OCI-LY7 (cell line): ENCODE measurements at regions not wholly inside any gene's neighbourhood (a gene's known extent, or its start where the extent isn't known, plus 50 kb on each side); places are given as distances from the start of the nearest gene placed in this dataset.

ENCODE experiments used
- BruUV-seq: library from RNA; stranded (reverse); fragments of 400-500 nt; replicated peaks from 2 replicates; lab custom pipeline; 2021; lab: Mats Ljungman, UMichigan
- CTCF ChIA-PET: fragments of 300-600 bp; sonication (Branson Sonifier 250); formaldehyde crosslinking; loops from one replicate; lab custom pipeline; 2022; ENCODE audit warnings: antibody characterized with exemption; ENCODE audit not compliant: unreplicated experiment; lab: Charles Lee
- POLR2A ChIA-PET: fragments of 300-600 bp; sonication (Branson Sonifier 250); formaldehyde crosslinking; loops from one replicate; lab custom pipeline; 2022; ENCODE audit warnings: antibody characterized with exemption; lab: Charles Lee
- DNase-seq: peaks from one replicate; pipeline ENCODE4 v3.0.0-alpha.2; 2015; ENCODE audit warnings: low spot score
- H2AFZ ChIP-seq: fragments of 200-600 bp; sonication (generic), shearing (Covaris generic); 2 replicates; pipeline ENCODE4 v1.6.1; 2014; ENCODE audit warnings: mild to moderate bottlenecking, antibody characterized with exemption, low read length, moderate library complexity
- H3K27ac ChIP-seq: fragments of 200-600 bp; sonication (generic); 2 replicates; pipeline ENCODE4 v1.5.1; 2014; ENCODE audit warnings: mixed run types, low read depth, mild to moderate bottlenecking, moderate library complexity, low read length, inconsistent platforms; ENCODE audit not compliant: poor library complexity, severe bottlenecking
- H3K36me3 ChIP-seq: fragments of 200-600 bp; sonication (generic); 2 replicates; pipeline ENCODE4 v1.6.1; 2014; ENCODE audit warnings: mild to moderate bottlenecking, antibody characterized with exemption, low read length, moderate library complexity, mixed read lengths; ENCODE audit not compliant: insufficient read depth
- H3K4me1 ChIP-seq: fragments of 200-600 bp; sonication (generic); 2 replicates; pipeline ENCODE4 v1.5.1; 2014; ENCODE audit warnings: mild to moderate bottlenecking, low read length; ENCODE audit not compliant: insufficient read depth, poor library complexity, severe bottlenecking
- H3K4me2 ChIP-seq: fragments of 200-600 bp; sonication (generic); 2 replicates; pipeline ENCODE4 v1.6.1; 2014; ENCODE audit warnings: mild to moderate bottlenecking, low read length
- H3K4me3 ChIP-seq: fragments of 200-600 bp; sonication (generic); 2 replicates; pipeline ENCODE4 v1.5.1; 2014; ENCODE audit warnings: mild to moderate bottlenecking, low read depth, low read length; ENCODE audit not compliant: poor library complexity, severe bottlenecking
- H3K79me2 ChIP-seq: fragments of 200-600 bp; sonication (generic); 2 replicates; pipeline ENCODE4 v1.6.1; 2016; ENCODE audit warnings: low read depth, mild to moderate bottlenecking, low read length, moderate library complexity, mixed read lengths; ENCODE audit not compliant: insufficient read depth
- H3K9me2 ChIP-seq: fragments of 200-600 bp; sonication (generic); 2 replicates; pipeline ENCODE4 v1.6.1; 2016; ENCODE audit warnings: mild to moderate bottlenecking, low read length, mixed read lengths; ENCODE audit not compliant: insufficient read depth
- H3K9me3 ChIP-seq: fragments of 200-600 bp; sonication (generic); 2 replicates; pipeline ENCODE4 v1.6.1; 2014; ENCODE audit warnings: mild to moderate bottlenecking, mixed run types, low read length, mixed read lengths
- H4K20me1 ChIP-seq: fragments of 200-600 bp; sonication (generic); 2 replicates; pipeline ENCODE4 v1.6.1; 2014; ENCODE audit warnings: mild to moderate bottlenecking, antibody characterized with exemption, low read length, moderate library complexity, mixed read lengths; ENCODE audit not compliant: insufficient read depth
- CTCF ChIP-seq: fragments of 200-600 bp; sonication (generic); conservative IDR thresholded peaks from 2 replicates; pipeline ENCODE4 v1.5.1; 2014; ENCODE audit warnings: mild to moderate bottlenecking, antibody characterized with exemption, low read length, moderate library complexity, mixed read lengths
- EZH2phosphoT487 ChIP-seq: fragments of 200-600 bp; sonication (generic); IDR thresholded peaks from 2 replicates; pipeline ENCODE4 v1.6.1; 2018; ENCODE audit warnings: low read depth, borderline replicate concordance, mild to moderate bottlenecking, mixed run types, antibody characterized with exemption, low read length, moderate library complexity, mixed read lengths
- intact Hi-C: fragments of 100-400 bp; cut with micrococcal nuclease; formaldehyde crosslinking; loops from one replicate; pipeline ENCODE4 v1.10.0; 2022; ENCODE audit not compliant: unreplicated experiment

DNA sequence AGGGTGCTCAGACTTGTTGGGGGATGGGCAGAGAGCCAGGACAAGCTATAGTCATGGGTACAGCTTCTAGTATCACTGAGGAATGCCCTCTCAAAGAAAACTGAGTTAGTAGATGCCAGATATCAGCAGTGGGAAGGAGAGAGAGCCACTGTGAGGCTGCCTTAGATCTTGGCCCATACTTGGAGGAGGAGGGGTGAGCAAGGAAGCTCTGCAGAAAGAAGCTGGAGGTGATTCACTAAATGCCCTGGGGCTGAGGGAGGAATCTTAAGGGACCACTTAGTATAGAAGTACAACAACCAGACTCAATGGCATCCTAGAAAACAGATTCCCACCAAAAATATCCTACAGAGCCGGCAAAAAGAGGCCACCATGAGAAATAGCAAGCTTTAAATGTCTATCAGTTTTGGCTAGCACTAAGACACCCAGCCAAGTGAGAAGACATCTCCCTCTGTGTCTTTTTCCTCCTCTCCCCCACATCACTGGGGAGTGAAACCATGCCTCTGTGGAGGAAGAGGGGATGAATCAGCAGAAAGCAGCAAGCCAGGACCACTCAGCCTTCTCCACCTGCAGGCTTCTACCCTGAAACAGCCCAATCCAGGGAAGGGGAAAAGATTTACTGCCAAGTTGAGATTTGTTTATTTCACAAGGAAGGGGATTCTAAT lies 282.5 kb upstream of the STT3B start:
- Histone ChIP-seq H3K79me2 (no peaks in the 10 kb centered on the region), H2AFZ (peak overlapping the region; percentile 59), H4K20me1 (no peaks in the 10 kb centered on the region), H3K9me3 (no peaks in the 10 kb centered on the region), H3K4me3 (no peak overlapping the region), H3K4me1 (peaks cover 6% of the 10 kb centered on the region), H3K27ac (no peak overlapping the region), H3K4me2 (no peak overlapping the region), H3K9me2 (no peaks in the 10 kb centered on the region), H3K36me3 (no peaks in the 10 kb centered on the region)
- intact Hi-C loops = no loop called here
- TF ChIP-seq CTCF (no peak), EZH2phosphoT487 (no peak)
- no TSS peak for BruUV-seq
- ChIA-PET POLR2A (interaction anchor here (0.6 to 1.5 kb wide), 3 partner anchors 9 to 15 kb away, joined by 3 read pairs; no protein-coding TSS in a partner anchor), CTCF (no interaction called here)
- no peak for DNase-seq

- no TSS peak for BruUV-seq
- no peak for TF ChIP-seq CTCF
- no peak for TF ChIP-seq EZH2phosphoT487
- Histone ChIP-seq H3K9me2 (no peaks in the 10 kb centered on the region), H3K4me1 (peaks cover 6% of the 10 kb centered on the region), H3K79me2 (no peaks in the 10 kb centered on the region), H3K27ac (no peak overlapping the region), H3K9me3 (no peaks in the 10 kb centered on the region), H3K4me2 (no peak overlapping the region), H3K4me3 (no peak overlapping the region), H3K36me3 (no peaks in the 10 kb centered on the region), H2AFZ (no peak overlapping the region), H4K20me1 (no peaks in the 10 kb centered on the region)
- DNase-seq = no peak
- intact Hi-C loops = no loop called here
- CTCF ChIA-PET = no interaction called here
- POLR2A ChIA-PET = interaction anchor here (1.5 kb wide), 1 partner anchor 10 kb away, joined by 3 read pairs; no protein-coding TSS in a partner anchor
These were observed 281.6 kb upstream of the STT3B start for GRCh38 chr3:31251083-31251482.
